ENCODE measurements at regions not wholly inside any gene's neighbourhood (a gene's known extent, or its start where the extent isn't known, plus 50 kb on each side); places are given as distances from the start of the nearest gene placed in this dataset.

- TF ChIP-seq SP1 (IDR thresholded peaks at IDR 0.05) (no peak), FOXA1 (IDR thresholded peaks at IDR 0.05) (no peak), L3MBTL2 (conservative IDR thresholded peaks at IDR 0.05) (no peak), ZNF384 (IDR thresholded peaks at IDR 0.05) (no peak), SUZ12 (IDR thresholded peaks at IDR 0.05) (no peak)
Observed at GRCh38 chr14:22500954-22501726, 87.9 kb downstream of the DAD1 start.

All from HEK293T (cell line).